ENCODE measurements at regions not wholly inside any gene's neighbourhood (a gene's known extent, or its start where the extent isn't known, plus 50 kb on each side); places are given as distances from the start of the nearest gene placed in this dataset.

DNA sequence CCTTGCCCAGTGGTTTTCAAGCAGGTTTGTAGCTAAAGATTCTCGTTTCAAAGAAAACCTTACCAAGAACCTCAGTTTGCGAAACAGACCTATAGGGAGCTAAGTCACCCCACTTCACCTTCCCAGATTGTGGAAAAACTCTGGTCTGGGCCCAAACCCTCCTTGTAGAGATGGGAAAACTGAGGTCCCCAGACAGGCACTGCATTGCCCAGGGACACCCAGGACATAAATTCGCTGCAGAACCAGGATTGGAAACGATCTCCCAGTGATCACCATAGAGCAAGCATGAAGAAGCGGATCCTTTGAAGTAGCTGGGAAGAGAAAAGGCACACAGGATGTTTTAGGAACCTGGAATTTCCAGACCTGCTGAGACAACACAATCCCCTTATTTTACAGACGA, 85.6 kb upstream of the PIAS1 start:
- H3K4me1 ChIP-seq (ENCODE audit: control insufficient read depth in 2 of 2, insufficient read depth in 2 of 2, low read length in 2 of 2) = peaks cover 11% of the 10 kb centered on the region in 2 donors
- CTCF ChIA-PET = interaction anchor here (0.6 kb wide), 1 partner anchor 304 kb away, joined by 3 read pairs; no protein-coding TSS in a partner anchor
- intact Hi-C loops (cut with micrococcal nuclease) = no loop called here
- H4K20me1 ChIP-seq (ENCODE audit: control insufficient read depth, insufficient read depth, low read length, poor library complexity, severe bottlenecking) = no peaks in the 10 kb centered on the region
- WGBS (ENCODE audit: insufficient coverage) = 81% methylated on average over 3 of the region's 6 CpGs
- H3K27ac ChIP-seq (ENCODE audit: low read length in 2 of 2) = no peak overlapping the region
- no peak overlapping the region for H3K9ac ChIP-seq (ENCODE audit: low read length)
- ATAC-seq (ENCODE audit: low read depth) (no peak), DNase-seq (no peak)
- H3K4me3 ChIP-seq (ENCODE audit: control extremely low read depth in 1 of 5, extremely low read depth in 1 of 5, insufficient read depth in 1 of 5, low read depth in 2 of 5, low read length in 4 of 5) = peak overlapping the region in 1 of 5 experiments; percentile 27
- H3K27ac Mint-ChIP-seq = no peak overlapping the region
- TF ChIP-seq EZH2 (IDR thresholded peaks at IDR 0.05; ENCODE audit: borderline replicate concordance, insufficient read depth, low read depth, low read length, poor library complexity, severe bottlenecking) (no peak), CTCF (IDR thresholded peaks at IDR 0.05) (no peak)
- H3K27me3 ChIP-seq (replicated peaks in 1 of 4; ENCODE audit: control extremely low read depth in 1 of 4, control insufficient read depth in 3 of 4, insufficient read depth in 4 of 4, low read length in 3 of 4) = peaks cover 0 to 14% (median 8%) of the 10 kb centered on the region in 4 experiments
- H3K4me3 Mint-ChIP-seq = peak overlapping the region; percentile 75
- no peak overlapping the region for H2AFZ ChIP-seq (ENCODE audit: insufficient read depth, low read depth, low read length, poor library complexity, severe bottlenecking)
- peaks cover 13% of the 10 kb centered on the region for H3K4me1 Mint-ChIP-seq
- no peaks in the 10 kb centered on the region for H3K36me3 ChIP-seq (replicated peaks in 1 of 2; ENCODE audit: control extremely low read depth in 1 of 2, control insufficient read depth in 1 of 2, extremely low read depth in 1 of 2, insufficient read depth in 2 of 2, low read length in 1 of 2)
- peaks cover 38% of the 10 kb centered on the region for H3K27me3 Mint-ChIP-seq
- H3K9me3 ChIP-seq (ENCODE audit: control extremely low read depth in 1 of 3, control insufficient read depth in 2 of 3, insufficient read depth in 1 of 3, low read length in 2 of 3) = no peaks in the 10 kb centered on the region
- POLR2A ChIA-PET = interaction anchor here (0.6 kb wide), 1 partner anchor 1192 kb away, joined by 12 read pairs; the partner anchor contains the start of gene GLCE
- H3K79me2 ChIP-seq (ENCODE audit: control insufficient read depth, insufficient read depth, low read length) = no peaks in the 10 kb centered on the region
- H3K9me3 Mint-ChIP-seq (ENCODE audit: insufficient read depth) = no peaks in the 10 kb centered on the region
- peak overlapping the region; percentile 56 for H3K4me2 ChIP-seq (replicated peaks; ENCODE audit: low read depth, low read length, poor library complexity, severe bottlenecking)

DNA sequence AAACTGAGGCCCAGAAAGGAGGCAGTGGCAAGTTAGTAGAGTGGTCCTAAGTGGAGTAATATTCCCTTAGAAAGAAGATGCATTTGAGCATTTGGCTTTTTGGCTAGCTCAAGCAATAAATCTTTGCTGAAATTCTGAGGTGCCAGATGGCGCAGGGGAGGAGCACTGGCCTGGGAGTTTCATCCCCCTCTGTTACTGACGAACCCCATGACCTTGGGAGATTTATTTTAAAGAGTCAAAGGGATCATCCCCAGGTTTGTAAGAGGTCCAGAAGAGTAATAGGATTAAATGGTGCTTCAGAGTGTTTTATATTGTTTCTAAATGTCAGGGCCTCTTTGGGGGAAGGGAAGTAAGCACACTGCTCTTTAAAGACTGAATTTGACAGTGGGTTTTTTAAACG, 85.1 kb upstream of the PIAS1 start:
- Histone ChIP-seq H3K9me3 (ENCODE audit: control extremely low read depth in 1 of 3, control insufficient read depth in 2 of 3, insufficient read depth in 1 of 3, low read length in 2 of 3) (no peaks in the 10 kb centered on the region), H2AFZ (ENCODE audit: insufficient read depth, low read depth, low read length, poor library complexity, severe bottlenecking) (no peak overlapping the region), H3K4me3 (ENCODE audit: control extremely low read depth in 1 of 5, extremely low read depth in 1 of 5, insufficient read depth in 1 of 5, low read depth in 2 of 5, low read length in 4 of 5) (no peak overlapping the region), H3K36me3 (replicated peaks in 1 of 2; ENCODE audit: control extremely low read depth in 1 of 2, control insufficient read depth in 1 of 2, extremely low read depth in 1 of 2, insufficient read depth in 2 of 2, low read length in 1 of 2) (no peaks in the 10 kb centered on the region), H3K4me2 (replicated peaks; ENCODE audit: low read depth, low read length, poor library complexity, severe bottlenecking) (no peak overlapping the region), H3K27me3 (replicated peaks in 1 of 4; ENCODE audit: control extremely low read depth in 1 of 4, control insufficient read depth in 3 of 4, insufficient read depth in 4 of 4, low read length in 3 of 4) (peaks cover 0 to 14% (median 8%) of the 10 kb centered on the region in 4 experiments), H3K9ac (ENCODE audit: low read length) (no peak overlapping the region), H3K79me2 (ENCODE audit: control insufficient read depth, insufficient read depth, low read length) (no peaks in the 10 kb centered on the region), H3K4me1 (ENCODE audit: control insufficient read depth in 2 of 2, insufficient read depth in 2 of 2, low read length in 2 of 2) (peaks cover 11% of the 10 kb centered on the region in 2 donors), H4K20me1 (ENCODE audit: control insufficient read depth, insufficient read depth, low read length, poor library complexity, severe bottlenecking) (no peaks in the 10 kb centered on the region), H3K27ac (ENCODE audit: low read length in 2 of 2) (no peak overlapping the region)
- POLR2A ChIA-PET = no interaction called here
- Mint-ChIP-seq H3K27ac (no peak overlapping the region), H3K4me3 (no peak overlapping the region), H3K4me1 (peaks cover 13% of the 10 kb centered on the region), H3K27me3 (peaks cover 36% of the 10 kb centered on the region), H3K9me3 (ENCODE audit: insufficient read depth) (no peaks in the 10 kb centered on the region)
- 90% methylated on average over 2 of the region's 3 CpGs for WGBS (ENCODE audit: insufficient coverage)
- ATAC-seq (ENCODE audit: low read depth) (no peak), DNase-seq (no peak)
- intact Hi-C loops (cut with micrococcal nuclease) = no loop called here
- CTCF ChIA-PET = interaction anchor here (0.6 kb wide), 1 partner anchor 305 kb away, joined by 3 read pairs; no protein-coding TSS in a partner anchor
- no peak for TF ChIP-seq EZH2 (IDR thresholded peaks at IDR 0.05; ENCODE audit: borderline replicate concordance, insufficient read depth, low read depth, low read length, poor library complexity, severe bottlenecking)
- no peak for TF ChIP-seq CTCF (IDR thresholded peaks at IDR 0.05)
